Activated T-helper 2 cell treated with anti-CD3 and anti-CD28 coated beads, Interferon-gamma antibody, Interleukin-2, Interleukin-4, amounts not matched to agents 10 μg/mL and 5 μg/mL and 100 μg/mL, durations not matched to agents 14 hours and 24 hours and 36 hours (primary cell): ENCODE measurements at regions not wholly inside any gene's neighbourhood (a gene's known extent, or its start where the extent isn't known, plus 50 kb on each side); places are given as distances from the start of the nearest gene placed in this dataset.

ENCODE experiments used
- DNase-seq: peaks from one replicate; pipeline ENCODE4 v3.0.0; 2021; ENCODE audit warnings: low spot score
- H3K27ac Mint-ChIP-seq: one replicate; pipeline ENCODE4 v1.8.0; 2021; ENCODE audit warnings: mixed read lengths
- H3K27me3 Mint-ChIP-seq: one replicate; pipeline ENCODE4 v1.8.0; 2021; ENCODE audit warnings: low read depth, mixed read lengths
- H3K36me3 Mint-ChIP-seq: one replicate; pipeline ENCODE4 v1.8.0; 2021; ENCODE audit warnings: low read depth, mixed read lengths
- H3K4me1 Mint-ChIP-seq: one replicate; pipeline ENCODE4 v1.8.0; 2021; ENCODE audit warnings: low read depth, mixed read lengths
- H3K4me3 Mint-ChIP-seq: one replicate; pipeline ENCODE4 v1.8.0; 2021; ENCODE audit warnings: low read depth, mild to moderate bottlenecking, moderate library complexity, mixed read lengths
- H3K9me3 Mint-ChIP-seq: one replicate; pipeline ENCODE4 v1.8.0; 2021; ENCODE audit warnings: mixed read lengths
- intact Hi-C: fragments of 100-400 bp; cut with micrococcal nuclease; formaldehyde crosslinking; loops from one replicate; pipeline ENCODE4 v1.15.1; 2023

- intact Hi-C loops: no loop called here
- H3K27me3 Mint-ChIP-seq: no peaks in the 10 kb centered on the region
Measured at GRCh38 chr2:107663632-107664031, 163.1 kb upstream of the RGPD4 start.

GRCh38 chr2:107669335-107669734 lies 157.4 kb upstream of the RGPD4 start:
- H3K4me3 Mint-ChIP-seq: no peak overlapping the region
- DNase-seq: no peak
- H3K27ac Mint-ChIP-seq: no peak overlapping the region
- intact Hi-C loops: no loop called here
- no peaks in the 10 kb centered on the region for H3K36me3 Mint-ChIP-seq
- no peaks in the 10 kb centered on the region for H3K27me3 Mint-ChIP-seq
- peaks cover 16% of the 10 kb centered on the region for H3K9me3 Mint-ChIP-seq
- H3K4me1 Mint-ChIP-seq: no peaks in the 10 kb centered on the region

More at GRCh38 chr2:107663632-107664031, 163.1 kb upstream of the RGPD4 start:
- no peak for DNase-seq
- Mint-ChIP-seq H3K27ac (no peak overlapping the region), H3K9me3 (no peaks in the 10 kb centered on the region), H3K4me3 (no peak overlapping the region), H3K36me3 (no peaks in the 10 kb centered on the region), H3K4me1 (no peaks in the 10 kb centered on the region)

GRCh38 chr2:107681936-107682335 lies 144.8 kb upstream of the RGPD4 start:
- H3K27me3 Mint-ChIP-seq: no peaks in the 10 kb centered on the region
- intact Hi-C loops: no loop called here
- DNase-seq: no peak
- H3K4me1 Mint-ChIP-seq: no peaks in the 10 kb centered on the region
- H3K27ac Mint-ChIP-seq: no peak overlapping the region
- no peaks in the 10 kb centered on the region for H3K36me3 Mint-ChIP-seq
- H3K9me3 Mint-ChIP-seq: peaks cover 4% of the 10 kb centered on the region
- H3K4me3 Mint-ChIP-seq: no peak overlapping the region

- no peaks in the 10 kb centered on the region for H3K4me1 Mint-ChIP-seq
- DNase-seq: no peak
- no peaks in the 10 kb centered on the region for H3K27me3 Mint-ChIP-seq
- peaks cover 4% of the 10 kb centered on the region for H3K9me3 Mint-ChIP-seq
- no peak overlapping the region for H3K27ac Mint-ChIP-seq
- no peak overlapping the region for H3K4me3 Mint-ChIP-seq
- no peaks in the 10 kb centered on the region for H3K36me3 Mint-ChIP-seq
- intact Hi-C loops: no loop called here
Measured at GRCh38 chr2:107684421-107684820, 142.3 kb upstream of the RGPD4 start.

GRCh38 chr2:107685421-107685986 lies 141.2 kb upstream of the RGPD4 start:
- Mint-ChIP-seq H3K4me3 (no peak overlapping the region), H3K27ac (no peak overlapping the region), H3K27me3 (no peaks in the 10 kb centered on the region), H3K36me3 (no peaks in the 10 kb centered on the region), H3K4me1 (no peaks in the 10 kb centered on the region), H3K9me3 (no peaks in the 10 kb centered on the region)
- DNase-seq: no peak
- intact Hi-C loops: no loop called here

- Mint-ChIP-seq H3K27ac (no peak overlapping the region), H3K36me3 (no peaks in the 10 kb centered on the region), H3K9me3 (no peaks in the 10 kb centered on the region), H3K4me1 (no peaks in the 10 kb centered on the region), H3K27me3 (no peaks in the 10 kb centered on the region), H3K4me3 (no peak overlapping the region)
- DNase-seq: no peak
- intact Hi-C loops: no loop called here
Measured at GRCh38 chr2:107687073-107687472, 139.6 kb upstream of the RGPD4 start.

- Mint-ChIP-seq H3K27me3 (no peaks in the 10 kb centered on the region), H3K36me3 (no peaks in the 10 kb centered on the region), H3K9me3 (no peaks in the 10 kb centered on the region), H3K4me3 (no peak overlapping the region), H3K4me1 (no peaks in the 10 kb centered on the region), H3K27ac (no peak overlapping the region)
- DNase-seq: no peak
- intact Hi-C loops: no loop called here
Measured at GRCh38 chr2:107688135-107688534, 138.6 kb upstream of the RGPD4 start.

GRCh38 chr2:107693604-107694003 lies 133.1 kb upstream of the RGPD4 start:
- DNase-seq: no peak
- Mint-ChIP-seq H3K27me3 (no peaks in the 10 kb centered on the region), H3K9me3 (no peaks in the 10 kb centered on the region), H3K4me1 (no peaks in the 10 kb centered on the region), H3K27ac (no peak overlapping the region), H3K36me3 (no peaks in the 10 kb centered on the region), H3K4me3 (no peak overlapping the region)
- intact Hi-C loops: no loop called here

GRCh38 chr2:107694667-107695066 lies 132.0 kb upstream of the RGPD4 start:
- Mint-ChIP-seq H3K36me3 (no peaks in the 10 kb centered on the region), H3K4me1 (no peaks in the 10 kb centered on the region), H3K9me3 (no peaks in the 10 kb centered on the region), H3K27me3 (no peaks in the 10 kb centered on the region), H3K4me3 (no peak overlapping the region), H3K27ac (no peak overlapping the region)
- intact Hi-C loops: no loop called here
- DNase-seq: no peak

GRCh38 chr2:107697385-107697784 lies 129.3 kb upstream of the RGPD4 start:
- no peak for DNase-seq
- H3K27ac Mint-ChIP-seq: no peak overlapping the region
- no peaks in the 10 kb centered on the region for H3K36me3 Mint-ChIP-seq
- H3K27me3 Mint-ChIP-seq: no peaks in the 10 kb centered on the region
- H3K4me3 Mint-ChIP-seq: no peak overlapping the region
- no peaks in the 10 kb centered on the region for H3K9me3 Mint-ChIP-seq
- intact Hi-C loops: no loop called here
- H3K4me1 Mint-ChIP-seq: no peaks in the 10 kb centered on the region

- Mint-ChIP-seq H3K4me1 (no peaks in the 10 kb centered on the region), H3K27ac (no peak overlapping the region), H3K27me3 (no peaks in the 10 kb centered on the region), H3K9me3 (no peaks in the 10 kb centered on the region), H3K4me3 (no peak overlapping the region), H3K36me3 (no peaks in the 10 kb centered on the region)
- DNase-seq: no peak
- intact Hi-C loops: no loop called here
Measured at GRCh38 chr2:107698861-107699260, 127.8 kb upstream of the RGPD4 start.

- no peaks in the 10 kb centered on the region for H3K9me3 Mint-ChIP-seq
Measured at GRCh38 chr2:107700073-107700472, 126.6 kb upstream of the RGPD4 start.

GRCh38 chr2:107711941-107712340 lies 114.8 kb upstream of the RGPD4 start:
- Mint-ChIP-seq H3K4me3 (no peak overlapping the region), H3K9me3 (no peaks in the 10 kb centered on the region), H3K36me3 (no peaks in the 10 kb centered on the region), H3K27ac (no peak overlapping the region), H3K27me3 (no peaks in the 10 kb centered on the region), H3K4me1 (no peaks in the 10 kb centered on the region)
- intact Hi-C loops: no loop called here
- no peak for DNase-seq

More at GRCh38 chr2:107700073-107700472, 126.6 kb upstream of the RGPD4 start:
- no peak for DNase-seq
- no peaks in the 10 kb centered on the region for H3K27me3 Mint-ChIP-seq
- intact Hi-C loops: no loop called here
- no peaks in the 10 kb centered on the region for H3K4me1 Mint-ChIP-seq
- H3K36me3 Mint-ChIP-seq: no peaks in the 10 kb centered on the region
- H3K27ac Mint-ChIP-seq: no peak overlapping the region
- H3K4me3 Mint-ChIP-seq: no peak overlapping the region

- H3K27ac Mint-ChIP-seq: no peak overlapping the region
- H3K9me3 Mint-ChIP-seq: no peaks in the 10 kb centered on the region
- DNase-seq: no peak
- no peaks in the 10 kb centered on the region for H3K36me3 Mint-ChIP-seq
- H3K4me1 Mint-ChIP-seq: no peaks in the 10 kb centered on the region
- peak overlapping the region; percentile 30 for H3K4me3 Mint-ChIP-seq
- intact Hi-C loops: no loop called here
- no peaks in the 10 kb centered on the region for H3K27me3 Mint-ChIP-seq
Measured at GRCh38 chr2:107712857-107713256, 113.8 kb upstream of the RGPD4 start.
